IMR-90 (cell line): ENCODE measurements at regions not wholly inside any gene's neighbourhood (a gene's known extent, or its start where the extent isn't known, plus 50 kb on each side); places are given as distances from the start of the nearest gene placed in this dataset.

Experiments
- ATAC-seq: fragments of 200-7000 bp; cut with Tn5 transposase; 2 replicates; pipeline ENCODE4 v1.9.1; 2020; ENCODE audit warnings: low read depth, mild to moderate bottlenecking, moderate library complexity
- BruUV-seq: library from RNA; stranded (reverse); fragments of 400-500 nt; replicated peaks from 2 replicates; lab custom pipeline; 2021; lab: Mats Ljungman, UMichigan
- CTCF ChIA-PET: fragments of 300-600 bp; formaldehyde crosslinking; extraction: SDS; loops from one replicate; lab custom pipeline; 2021; ENCODE audit warnings: antibody characterized with exemption; lab: Yijun Ruan, JAX
- POLR2A ChIA-PET: fragments of 300-600 bp; sonication (Branson Sonifier 250); formaldehyde crosslinking; loops from one replicate; lab custom pipeline; 2022; ENCODE audit warnings: antibody characterized with exemption; ENCODE audit not compliant: unreplicated experiment; lab: Charles Lee
- DNase-seq: peaks from one replicate; pipeline ENCODE4 v3.0.0; 2013
- H2AFZ ChIP-seq: replicated peaks from 2 replicates; pipeline ENCODE3; 2013; ENCODE audit warnings: low read length, mild to moderate bottlenecking; ENCODE audit not compliant: poor library complexity
- H2AK5ac ChIP-seq: 2 replicates; pipeline ENCODE4 v1.6.1; 2013; ENCODE audit warnings: low read depth, low read length, inconsistent platforms
- H2AK9ac ChIP-seq: replicated peaks from 2 replicates; pipeline ENCODE3; 2013; ENCODE audit warnings: mild to moderate bottlenecking, low read depth, low read length, moderate library complexity; ENCODE audit not compliant: poor library complexity
- H2BK120ac ChIP-seq: 2 replicates; pipeline ENCODE4 v1.6.1; 2013; ENCODE audit warnings: low read depth, low read length, inconsistent platforms
- H2BK15ac ChIP-seq: 3 replicates; pipeline ENCODE4 v1.6.1; 2013; ENCODE audit warnings: low read depth, low read length, inconsistent platforms
- H2BK20ac ChIP-seq: 2 replicates; pipeline ENCODE4 v1.6.1; 2013; ENCODE audit warnings: low read depth, mild to moderate bottlenecking, inconsistent platforms, low read length, moderate library complexity
- H2BK5ac ChIP-seq: 2 replicates; pipeline ENCODE4 v1.6.1; 2013; ENCODE audit warnings: mild to moderate bottlenecking, low read depth, low read length, inconsistent platforms; ENCODE audit not compliant: poor library complexity, severe bottlenecking
- H3K14ac ChIP-seq: replicated peaks from 2 replicates; pipeline ENCODE4 v1.6.1; 2013; ENCODE audit warnings: low read depth, low read length, inconsistent platforms
- H3K18ac ChIP-seq: 2 replicates; pipeline ENCODE4 v1.6.1; 2013; ENCODE audit warnings: low read depth, low read length, control low read depth
- H3K23ac ChIP-seq: 2 replicates; pipeline ENCODE4 v1.6.1; 2013; ENCODE audit warnings: low read depth, low read length, inconsistent platforms
- H3K27ac ChIP-seq: 2 replicates; pipeline ENCODE4 v1.5.1; 2013; ENCODE audit warnings: mild to moderate bottlenecking, control low read depth, low read length; ENCODE audit not compliant: insufficient read depth
- H3K27me3 ChIP-seq: 2 replicates; pipeline ENCODE4 v1.6.1; 2013; ENCODE audit warnings: low read length; ENCODE audit not compliant: control insufficient read depth, insufficient read depth
- H3K36me3 ChIP-seq: 2 replicates; pipeline ENCODE4 v1.6.1; 2013; ENCODE audit warnings: low read length, mixed read lengths; ENCODE audit not compliant: control insufficient read depth, insufficient read depth
- H3K4ac ChIP-seq: 2 replicates; pipeline ENCODE4 v1.6.1; 2013; ENCODE audit warnings: low read depth, low read length, inconsistent platforms
- H3K4me1 ChIP-seq: 2 replicates; pipeline ENCODE4 v1.6.1; 2013; ENCODE audit warnings: low read length, mixed read lengths; ENCODE audit not compliant: control insufficient read depth, insufficient read depth
- H3K4me2 ChIP-seq: 2 replicates; pipeline ENCODE4 v1.6.1; 2013; ENCODE audit warnings: low read depth, mild to moderate bottlenecking, control low read depth, low read length, moderate library complexity
- H3K4me3 ChIP-seq: 2 replicates; pipeline ENCODE4 v1.5.1; 2013; ENCODE audit warnings: low read depth, mild to moderate bottlenecking, control low read depth, low read length, moderate library complexity; ENCODE audit not compliant: insufficient read depth
- H3K56ac ChIP-seq: 2 replicates; pipeline ENCODE4 v1.6.1; 2013; ENCODE audit warnings: low read length, inconsistent platforms; ENCODE audit not compliant: insufficient read depth; ENCODE audit errors: extremely low read depth
- H3K79me1 ChIP-seq, 2 experiments: 2 replicates each; pipeline ENCODE4 v1.6.1; 2013; ENCODE audit warnings: low read length in 2 of 2, inconsistent platforms in 1 of 2, low read depth in 1 of 2
- H3K9ac ChIP-seq: 2 replicates; pipeline ENCODE4 v1.6.1; 2013; ENCODE audit warnings: low read depth, low read length, control low read depth
- H3K9me1 ChIP-seq: 2 replicates; pipeline ENCODE4 v1.6.1; 2013; ENCODE audit warnings: low read length, inconsistent platforms; ENCODE audit not compliant: insufficient read depth
- H3K9me3 ChIP-seq: 2 replicates; pipeline ENCODE4 v1.6.1; 2013; ENCODE audit warnings: low read length; ENCODE audit not compliant: control insufficient read depth, insufficient read depth
- H4K20me1 ChIP-seq: 2 replicates; pipeline ENCODE4 v1.6.1; 2013; ENCODE audit warnings: low read length, inconsistent platforms; ENCODE audit not compliant: insufficient read depth
- H4K5ac ChIP-seq: 2 replicates; pipeline ENCODE4 v1.6.1; 2013; ENCODE audit warnings: mild to moderate bottlenecking, low read depth, low read length, control low read depth
- H4K8ac ChIP-seq, 2 experiments: 2 replicates each; pipeline ENCODE4 v1.6.1; 2013; ENCODE audit warnings: low read depth in 2 of 2, low read length in 2 of 2, control low read depth in 1 of 2, inconsistent platforms in 1 of 2
- H4K91ac ChIP-seq: 2 replicates; pipeline ENCODE4 v1.6.1; 2013; ENCODE audit warnings: low read depth, low read length, inconsistent platforms; ENCODE audit not compliant: insufficient read depth
- CHD1 ChIP-seq: IDR thresholded peaks from 2 replicates; pipeline ENCODE4 v1.6.1; 2012; ENCODE audit warnings: low read depth, low read length, improper control_type of control experiment
- MAZ ChIP-seq: IDR thresholded peaks from 2 replicates; pipeline ENCODE4 v1.6.1; 2012; ENCODE audit warnings: low read depth, mild to moderate bottlenecking, low read length, improper control_type of control experiment, moderate library complexity, borderline replicate concordance
- MXI1 ChIP-seq: IDR thresholded peaks from 2 replicates; pipeline ENCODE4 v1.6.1; 2012; ENCODE audit warnings: low read depth, mild to moderate bottlenecking, low read length, moderate library complexity, borderline replicate concordance
- NFE2L2 ChIP-seq: fragments of 150-350 bp; IDR thresholded peaks from 2 replicates; pipeline ENCODE4 v1.6.1; 2016; ENCODE audit warnings: low read depth, mild to moderate bottlenecking, low read length
- POLR2A ChIP-seq: IDR thresholded peaks from 2 replicates; pipeline ENCODE4 v1.6.1; 2012; ENCODE audit warnings: mild to moderate bottlenecking, low read depth, low read length
- RAD21 ChIP-seq: IDR thresholded peaks from 2 replicates; pipeline ENCODE4 v1.6.1; 2012; ENCODE audit warnings: low read length, improper control_type of control experiment
- RFX5 ChIP-seq: IDR thresholded peaks from 2 replicates; pipeline ENCODE4 v1.8.0; 2012; ENCODE audit warnings: low read depth, mild to moderate bottlenecking, low read length, moderate library complexity
- WGBS, 2 experiments: methylation state at CpG; one replicate each; pipeline versions ENCODE4 v1.1.5 to v1.1.7; 2013; ENCODE audit warnings: missing lambda C conversion rate in 2 of 2; ENCODE audit not compliant: insufficient read length in 1 of 2; ENCODE audit errors: extremely low coverage in 2 of 2; 5-methylcytosine and 5-hydroxymethylcytosine counted together
- dilution Hi-C: fragments of 300-500 bp; cut with HindIII; formaldehyde crosslinking; loops from one replicate; pipeline ENCODE4 v1.14.3; 2018; ENCODE audit warnings: low sequenced_read_pairs; ENCODE audit not compliant: unreplicated experiment
- in situ Hi-C: fragments of 300-500 bp; cut with MboI; formaldehyde crosslinking; loops from 3 replicates; pipeline ENCODE4 v1.14.3; 2019; ENCODE audit warnings: low sequenced_read_pairs, inconsistent platforms, mixed read lengths
- intact Hi-C: fragments of 100-400 bp; cut with micrococcal nuclease; formaldehyde crosslinking; loops from 2 replicates; pipeline ENCODE4 v1.10.0; 2022

- no peaks in the 10 kb centered on the region for H3K4me1 ChIP-seq
- H3K9me1 ChIP-seq, result no peaks in the 10 kb centered on the region
- in situ Hi-C loops, result no loop called here
- intact Hi-C loops, result no loop called here
- no peak overlapping the region for H3K18ac ChIP-seq
- H2AK5ac ChIP-seq, result no peak overlapping the region
- no peaks in the 10 kb centered on the region; the same call in 1 of the 2 replicates for H3K9me3 ChIP-seq
- no peaks in the 10 kb centered on the region; the same call in 1 of the 2 replicates for H3K36me3 ChIP-seq
- 77% methylated on average over 6 of the region's 8 CpGs; no CpG with 5 or more reads in 1 of the 2 experiments for WGBS, 2 experiments
- no TSS peak for BruUV-seq
- no peak overlapping the region for H4K5ac ChIP-seq
- no peak overlapping the region for H4K8ac ChIP-seq
- H3K27ac ChIP-seq, result no peak overlapping the region
- no peak overlapping the region for H3K4me3 ChIP-seq
- H3K14ac ChIP-seq, result no peak overlapping the region
- H4K20me1 ChIP-seq, result no peaks in the 10 kb centered on the region; the same call in 1 of the 2 replicates
- no peak for ATAC-seq
- H2AK9ac ChIP-seq, result no peak overlapping the region
- H2BK120ac ChIP-seq, result no peak overlapping the region
- H3K4ac ChIP-seq, result no peak overlapping the region
- H2AFZ ChIP-seq, result no peak overlapping the region
- POLR2A ChIA-PET, result no interaction called here
- no peak overlapping the region for H2BK20ac ChIP-seq
- H3K56ac ChIP-seq, result no peak overlapping the region
- no peak for DNase-seq
- no peaks in the 10 kb centered on the region for H3K27me3 ChIP-seq
- no peak overlapping the region for H2BK15ac ChIP-seq
- no peak overlapping the region for H2BK5ac ChIP-seq
- no peak for TF ChIP-seq MXI1
- TF ChIP-seq MAZ, result no peak
- TF ChIP-seq RAD21, result no peak
- no peak for TF ChIP-seq NFE2L2
- TF ChIP-seq POLR2A, result no peak
- TF ChIP-seq RFX5, result no peak
- TF ChIP-seq CHD1, result no peak
- no peak overlapping the region for H4K91ac ChIP-seq
- H3K23ac ChIP-seq, result no peak overlapping the region
- dilution Hi-C loops, result no loop called here
- no peaks in the 10 kb centered on the region for H3K79me1 ChIP-seq
- H3K9ac ChIP-seq, result no peak overlapping the region
- CTCF ChIA-PET, result no interaction called here
- no peak overlapping the region for H3K4me2 ChIP-seq
Measured at GRCh38 chr11:70772950-70773349, 374.6 kb downstream of the CTTN start.
